ENCODE measurements at regions not wholly inside any gene's neighbourhood (a gene's known extent, or its start where the extent isn't known, plus 50 kb on each side); places are given as distances from the start of the nearest gene placed in this dataset.
"Not testable (repeated sequence)": the region's sequence is repeated elsewhere in the genome, so short reads cannot be mapped to it uniquely, and the experiment has no call there.

- DNase-seq (ENCODE audit: insufficient read length, low spot score), result no peak
- no peak for FAIRE-seq
Observed at GRCh38 chr7:81385370-81385769, 384.5 kb downstream of the HGF start.

GRCh38 chr7:81383846-81384245, 386.0 kb downstream of the HGF start:
- no peak for DNase-seq (ENCODE audit: insufficient read length, low spot score)
- no peak for FAIRE-seq

- not testable (repeated sequence) for FAIRE-seq; DNase-seq (ENCODE audit: insufficient read length, low spot score)
Observed at GRCh38 chr7:81374641-81375040, 395.2 kb downstream of the HGF start.

GRCh38 chr7:81370822-81371221, 399.0 kb downstream of the HGF start:
- FAIRE-seq (no peak), DNase-seq (ENCODE audit: insufficient read length, low spot score) (no peak)

GRCh38 chr7:81367326-81367931, 402.4 kb downstream of the HGF start:
- DNase-seq (ENCODE audit: insufficient read length, low spot score) (no peak), FAIRE-seq (no peak)

- DNase-seq (ENCODE audit: insufficient read length, low spot score) (no peak), FAIRE-seq (no peak)
Observed at GRCh38 chr7:81366546-81366945, 403.3 kb downstream of the HGF start.

- FAIRE-seq (no peak), DNase-seq (ENCODE audit: insufficient read length, low spot score) (no peak)
Observed at GRCh38 chr7:81361769-81362312, 408.0 kb downstream of the HGF start.

GRCh38 chr7:81355911-81356310, 413.9 kb downstream of the HGF start:
- FAIRE-seq, result no peak
- no peak for DNase-seq (ENCODE audit: insufficient read length, low spot score)

GRCh38 chr7:81349044-81349443, 420.8 kb downstream of the HGF start:
- DNase-seq (ENCODE audit: insufficient read length, low spot score), result no peak
- no peak for FAIRE-seq

GRCh38 chr7:81339946-81340345, 421.1 kb upstream of the SEMA3C start:
- DNase-seq (ENCODE audit: insufficient read length, low spot score) (no peak), FAIRE-seq (no peak)

GRCh38 chr7:81333536-81333935, 414.7 kb upstream of the SEMA3C start:
- FAIRE-seq (no peak), DNase-seq (ENCODE audit: insufficient read length, low spot score) (no peak)

GRCh38 chr7:81333004-81333403, 414.2 kb upstream of the SEMA3C start:
- DNase-seq (ENCODE audit: insufficient read length, low spot score) (no peak), FAIRE-seq (no peak)

GRCh38 chr7:81331061-81332018, 412.5 kb upstream of the SEMA3C start:
- DNase-seq (ENCODE audit: insufficient read length, low spot score) (no peak), FAIRE-seq (no peak)

- FAIRE-seq (no peak), DNase-seq (ENCODE audit: insufficient read length, low spot score) (no peak)
Observed at GRCh38 chr7:81330108-81330507, 411.3 kb upstream of the SEMA3C start.

GRCh38 chr7:81327468-81328266, 408.8 kb upstream of the SEMA3C start:
- FAIRE-seq, result no peak
- no peak for DNase-seq (ENCODE audit: insufficient read length, low spot score)

- no peak for DNase-seq (ENCODE audit: insufficient read length, low spot score)
- no peak for FAIRE-seq
Observed at GRCh38 chr7:81321949-81322348, 403.1 kb upstream of the SEMA3C start.

- DNase-seq (ENCODE audit: insufficient read length, low spot score) (no peak), FAIRE-seq (no peak)
Observed at GRCh38 chr7:81317741-81318140, 398.9 kb upstream of the SEMA3C start.

GRCh38 chr7:81308643-81309322, 389.9 kb upstream of the SEMA3C start:
- DNase-seq (ENCODE audit: insufficient read length, low spot score) (no peak), FAIRE-seq (no peak)

GRCh38 chr7:81301815-81302214, 383.0 kb upstream of the SEMA3C start:
- DNase-seq (ENCODE audit: insufficient read length, low spot score) (no peak), FAIRE-seq (no peak)

- DNase-seq (ENCODE audit: insufficient read length, low spot score) (no peak), FAIRE-seq (no peak)
Observed at GRCh38 chr7:81300753-81301152, 381.9 kb upstream of the SEMA3C start.

Measured in GM19239 (cell line).